ENCODE measurements at regions not wholly inside any gene's neighbourhood (a gene's known extent, or its start where the extent isn't known, plus 50 kb on each side); places are given as distances from the start of the nearest gene placed in this dataset.
"Not testable (repeated sequence)": the region's sequence is repeated elsewhere in the genome, so short reads cannot be mapped to it uniquely, and the experiment has no call there.

- no peaks in the 10 kb centered on the region for H3K27me3 ChIP-seq (ENCODE audit: insufficient read depth, poor library complexity, severe bottlenecking)
- H3K4me3 ChIP-seq (replicated peaks; ENCODE audit: insufficient read depth, low read length) = no peak overlapping the region
These were observed 59.4 kb upstream of the JAK1 start for GRCh38 chr1:65025794-65026193.

GRCh38 chr1:65026235-65026634, 59.9 kb upstream of the JAK1 start:
- H3K27ac ChIP-seq (replicated peaks) = no peak overlapping the region
- no peak overlapping the region for H3K4me3 ChIP-seq (replicated peaks; ENCODE audit: insufficient read depth, low read length)
- no peak for DNase-seq (ENCODE audit: low read depth in 1 of 2, low spot score in 1 of 2)
- no peaks in the 10 kb centered on the region for H3K27me3 ChIP-seq (ENCODE audit: insufficient read depth, poor library complexity, severe bottlenecking)
- TF ChIP-seq SPI1 (IDR thresholded peaks at IDR 0.05; ENCODE audit: borderline replicate concordance, low read depth) = no peak
- no peak for TF ChIP-seq REST (IDR thresholded peaks at IDR 0.05; ENCODE audit: insufficient replicate concordance, low read depth)
- TF ChIP-seq CTCF (IDR thresholded peaks at IDR 0.05; ENCODE audit: insufficient read depth, low read length) = no peak
- no peak for TF ChIP-seq POLR2AphosphoS5 (IDR thresholded peaks at IDR 0.05; ENCODE audit: low read depth)
- TF ChIP-seq GABPA (IDR thresholded peaks at IDR 0.05; ENCODE audit: low read depth) = no peak

More at GRCh38 chr1:65025794-65026193, 59.4 kb upstream of the JAK1 start:
- DNase-seq (ENCODE audit: low read depth in 1 of 2, low spot score in 1 of 2) = no peak
- TF ChIP-seq CTCF (IDR thresholded peaks at IDR 0.05; ENCODE audit: insufficient read depth, low read length) = no peak
- no peak for TF ChIP-seq SPI1 (IDR thresholded peaks at IDR 0.05; ENCODE audit: borderline replicate concordance, low read depth)
- TF ChIP-seq GABPA (IDR thresholded peaks at IDR 0.05; ENCODE audit: low read depth) = no peak
- TF ChIP-seq REST (IDR thresholded peaks at IDR 0.05; ENCODE audit: insufficient replicate concordance, low read depth) = no peak
- TF ChIP-seq POLR2AphosphoS5 (IDR thresholded peaks at IDR 0.05; ENCODE audit: low read depth) = no peak
- H3K27ac ChIP-seq (replicated peaks) = no peak overlapping the region

- Histone ChIP-seq H3K27ac (replicated peaks) (no peak overlapping the region), H3K27me3 (ENCODE audit: insufficient read depth, poor library complexity, severe bottlenecking) (no peaks in the 10 kb centered on the region), H3K4me3 (replicated peaks; ENCODE audit: insufficient read depth, low read length) (no peak overlapping the region)
- TF ChIP-seq REST (IDR thresholded peaks at IDR 0.05; ENCODE audit: insufficient replicate concordance, low read depth) (peak; percentile 48), CTCF (IDR thresholded peaks at IDR 0.05; ENCODE audit: insufficient read depth, low read length) (no peak), SPI1 (IDR thresholded peaks at IDR 0.05; ENCODE audit: borderline replicate concordance, low read depth) (peak; percentile 63; the same call in 1 of the 2 replicates)
- DNase-seq (ENCODE audit: low read depth in 1 of 2, low spot score in 1 of 2) = peak in 1 of 2 experiments; percentile 47
These were observed 61.5 kb upstream of the JAK1 start for GRCh38 chr1:65027666-65028358.

- H3K27ac ChIP-seq (replicated peaks); H3K4me3 ChIP-seq (replicated peaks; ENCODE audit: insufficient read depth, low read length); H3K27me3 ChIP-seq (ENCODE audit: insufficient read depth, poor library complexity, severe bottlenecking); DNase-seq (ENCODE audit: low read depth in 1 of 2, low spot score in 1 of 2): not testable (repeated sequence)
These were observed 63.1 kb upstream of the JAK1 start for GRCh38 chr1:65029434-65029833.

- H3K4me3 ChIP-seq (replicated peaks; ENCODE audit: insufficient read depth, low read length); H3K27ac ChIP-seq (replicated peaks); DNase-seq (ENCODE audit: low read depth in 1 of 2, low spot score in 1 of 2); H3K27me3 ChIP-seq (ENCODE audit: insufficient read depth, poor library complexity, severe bottlenecking): not testable (repeated sequence)
These were observed 68.5 kb upstream of the JAK1 start for GRCh38 chr1:65034879-65035278.

Measured in HL-60 (cell line).